ENCODE measurements at regions not wholly inside any gene's neighbourhood (a gene's known extent, or its start where the extent isn't known, plus 50 kb on each side); places are given as distances from the start of the nearest gene placed in this dataset.
"Not testable (repeated sequence)": the region's sequence is repeated elsewhere in the genome, so short reads cannot be mapped to it uniquely, and the experiment has no call there.

- no peak overlapping the region for H3K4me3 ChIP-seq (ENCODE audit: low read depth, low read length)
- no peak for DNase-seq (ENCODE audit: low read depth, low spot score)
- TF ChIP-seq, protein P1, sequence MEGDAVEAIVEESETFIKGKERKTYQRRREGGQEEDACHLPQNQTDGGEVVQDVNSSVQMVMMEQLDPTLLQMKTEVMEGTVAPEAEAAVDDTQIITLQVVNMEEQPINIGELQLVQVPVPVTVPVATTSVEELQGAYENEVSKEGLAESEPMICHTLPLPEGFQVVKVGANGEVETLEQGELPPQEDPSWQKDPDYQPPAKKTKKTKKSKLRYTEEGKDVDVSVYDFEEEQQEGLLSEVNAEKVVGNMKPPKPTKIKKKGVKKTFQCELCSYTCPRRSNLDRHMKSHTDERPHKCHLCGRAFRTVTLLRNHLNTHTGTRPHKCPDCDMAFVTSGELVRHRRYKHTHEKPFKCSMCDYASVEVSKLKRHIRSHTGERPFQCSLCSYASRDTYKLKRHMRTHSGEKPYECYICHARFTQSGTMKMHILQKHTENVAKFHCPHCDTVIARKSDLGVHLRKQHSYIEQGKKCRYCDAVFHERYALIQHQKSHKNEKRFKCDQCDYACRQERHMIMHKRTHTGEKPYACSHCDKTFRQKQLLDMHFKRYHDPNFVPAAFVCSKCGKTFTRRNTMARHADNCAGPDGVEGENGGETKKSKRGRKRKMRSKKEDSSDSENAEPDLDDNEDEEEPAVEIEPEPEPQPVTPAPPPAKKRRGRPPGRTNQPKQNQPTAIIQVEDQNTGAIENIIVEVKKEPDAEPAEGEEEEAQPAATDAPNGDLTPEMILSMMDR (IDR thresholded peaks at IDR 0.05; ENCODE audit: insufficient read depth, low read length, missing control alignments): no peak
- ChIA-PET CTCF (interaction anchor here (0.8 kb wide), 1 partner anchor 277 kb away, joined by 3 read pairs; no protein-coding TSS in a partner anchor), POLR2A (no interaction called here)
These were observed 74.4 kb upstream of the S1PR3 start for GRCh38 chr9:88916894-88917293.

DNA sequence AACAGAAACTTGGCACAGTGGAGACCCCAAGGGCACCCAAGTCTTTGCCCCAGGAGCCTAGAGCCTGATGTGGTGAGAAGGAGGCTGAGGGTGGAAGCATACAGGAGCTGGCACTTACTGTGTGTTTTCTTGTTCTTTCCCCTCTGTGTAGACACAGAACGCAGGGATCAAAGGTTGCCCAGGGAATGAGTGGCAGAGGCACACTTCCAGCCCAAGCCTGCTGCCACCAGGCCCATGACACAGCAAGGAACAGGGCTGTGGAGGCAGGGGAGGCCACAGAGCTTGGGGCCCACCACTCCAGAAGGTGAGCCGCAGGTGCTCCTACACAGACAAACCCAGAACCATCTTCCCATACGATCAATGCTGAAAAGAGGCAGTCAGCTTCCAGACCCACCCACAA, 73.9 kb upstream of the S1PR3 start:
- ChIA-PET CTCF (interaction anchor here (0.9 kb wide), 1 partner anchor 14 kb away, joined by 3 read pairs; no protein-coding TSS in a partner anchor), POLR2A (no interaction called here)
- H3K4me3 ChIP-seq (ENCODE audit: low read depth, low read length): no peak overlapping the region

GRCh38 chr9:88918537-88918936, 72.7 kb upstream of the S1PR3 start:
- DNase-seq (ENCODE audit: low read depth, low spot score); H3K4me3 ChIP-seq (ENCODE audit: low read depth, low read length); POLR2A ChIA-PET: not testable (repeated sequence)
- CTCF ChIA-PET: interaction anchor here (0.9 kb wide), 1 partner anchor 13 kb away, joined by 3 read pairs; no protein-coding TSS in a partner anchor

More for the DNA sequence above, 73.9 kb upstream of the S1PR3 start:
- no peak for DNase-seq (ENCODE audit: low read depth, low spot score)
- TF ChIP-seq, protein P1 (IDR thresholded peaks at IDR 0.05; ENCODE audit: insufficient read depth, low read length, missing control alignments): no peak

DNA sequence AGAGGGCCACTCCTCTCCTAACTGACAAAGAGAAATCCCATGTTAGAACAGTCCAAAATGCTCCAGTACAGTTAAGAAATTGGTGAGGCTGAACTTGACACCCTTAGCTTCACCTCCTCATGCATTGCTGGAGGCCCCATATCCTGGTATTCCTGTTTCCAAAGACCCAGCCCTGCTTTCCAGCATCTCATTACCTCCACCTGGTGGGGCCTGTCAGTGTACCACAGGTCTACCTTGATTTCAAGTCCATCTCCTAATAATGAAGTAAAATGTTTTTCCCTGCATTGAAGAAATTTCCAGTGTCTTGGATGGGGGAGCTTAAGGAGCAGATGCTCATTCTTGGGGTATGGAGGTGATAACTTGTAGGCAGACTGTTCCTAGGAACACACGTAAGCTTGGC, 70.6 kb upstream of the S1PR3 start:
- TF ChIP-seq, protein P1 (IDR thresholded peaks at IDR 0.05; ENCODE audit: insufficient read depth, low read length, missing control alignments): no peak
- DNase-seq (ENCODE audit: low read depth, low spot score): no peak
- CTCF ChIA-PET: no interaction called here
- H3K4me3 ChIP-seq (ENCODE audit: low read depth, low read length): no peak overlapping the region
- POLR2A ChIA-PET: no interaction called here

DNA sequence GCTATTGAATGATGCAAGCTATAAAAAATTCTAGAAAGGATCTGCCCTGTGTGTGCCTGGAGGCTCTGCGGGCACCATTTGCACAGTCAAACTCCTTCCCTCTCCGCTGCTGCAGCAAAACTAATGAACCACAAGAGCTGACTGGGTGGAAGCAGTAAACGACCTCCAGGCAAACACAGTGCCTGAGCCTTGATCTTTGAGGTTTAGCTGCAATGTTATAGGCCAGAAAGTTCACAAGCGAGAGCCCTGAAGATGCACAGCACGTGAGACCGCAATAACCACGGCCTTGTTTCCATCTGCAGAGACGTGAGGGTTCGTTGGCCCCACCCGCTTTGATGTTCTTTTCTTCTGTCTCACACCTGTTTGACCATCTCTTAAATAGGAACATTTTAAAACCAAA, 69.2 kb upstream of the S1PR3 start:
- CTCF ChIA-PET: no interaction called here
- POLR2A ChIA-PET: no interaction called here
- TF ChIP-seq, protein P1 (IDR thresholded peaks at IDR 0.05; ENCODE audit: insufficient read depth, low read length, missing control alignments): no peak
- no peak for DNase-seq (ENCODE audit: low read depth, low spot score)
- H3K4me3 ChIP-seq (ENCODE audit: low read depth, low read length): no peak overlapping the region

GRCh38 chr9:88923092-88923491, 68.2 kb upstream of the S1PR3 start:
- no peak overlapping the region for H3K4me3 ChIP-seq (ENCODE audit: low read depth, low read length)
- no peak for DNase-seq (ENCODE audit: low read depth, low spot score)
- CTCF ChIA-PET: no interaction called here
- POLR2A ChIA-PET: no interaction called here
- TF ChIP-seq, protein P1 (IDR thresholded peaks at IDR 0.05; ENCODE audit: insufficient read depth, low read length, missing control alignments): no peak

GRCh38 chr9:88923653-88924288, 67.5 kb upstream of the S1PR3 start:
- H3K4me3 ChIP-seq (ENCODE audit: low read depth, low read length): no peak overlapping the region
- TF ChIP-seq, protein P1 (IDR thresholded peaks at IDR 0.05; ENCODE audit: insufficient read depth, low read length, missing control alignments): no peak
- CTCF ChIA-PET: no interaction called here
- POLR2A ChIA-PET: no interaction called here
- DNase-seq (ENCODE audit: low read depth, low spot score): no peak

Measured in AG04449 (cell line).